PC-3 (cell line): ENCODE measurements at regions not wholly inside any gene's neighbourhood (a gene's known extent, or its start where the extent isn't known, plus 50 kb on each side); places are given as distances from the start of the nearest gene placed in this dataset.

Source experiments
- CTCF ChIP-seq: fragments of 300-600 bp; sonication (generic); conservative IDR thresholded peaks from 2 replicates; pipeline ENCODE4 v1.5.1; 2017; ENCODE audit warnings: antibody characterized with exemption, low read depth, mild to moderate bottlenecking, low read length
- EZH2phosphoT487 ChIP-seq: fragments of 300-600 bp; sonication (generic); IDR thresholded peaks from 2 replicates; pipeline ENCODE4 v1.6.1; 2018; ENCODE audit warnings: mild to moderate bottlenecking, antibody characterized with exemption, low read length, borderline replicate concordance

GRCh38 chr19:28359431-28360414 is 853.2 kb downstream of the UQCRFS1 start:
- TF ChIP-seq CTCF (no peak), EZH2phosphoT487 (no peak)
